ENCODE measurements at regions not wholly inside any gene's neighbourhood (a gene's known extent, or its start where the extent isn't known, plus 50 kb on each side); places are given as distances from the start of the nearest gene placed in this dataset.

GRCh38 chr22:35197071-35197470 is 60.2 kb upstream of the HMGXB4 start:
- H3K9me3 ChIP-seq = no peaks in the 10 kb centered on the region
- no peak for ATAC-seq
- 76 to 80% methylated on average over 4 of the region's 4 CpGs for WGBS, 2 donors
- TF ChIP-seq CTCF (IDR thresholded peaks at IDR 0.05) = no peak
- H3K27ac ChIP-seq = no peak overlapping the region
- peaks cover 0 to 29% (median 18%) of the 10 kb centered on the region in 7 donors for H3K27me3 ChIP-seq
- no peak overlapping the region for H3K4me3 ChIP-seq
- DNase-seq = no peak
- intact Hi-C loops (cut with DNase I) = no loop called here
- H3K36me3 ChIP-seq = no peaks in the 10 kb centered on the region
- H3K4me1 ChIP-seq = no peaks in the 10 kb centered on the region

DNA sequence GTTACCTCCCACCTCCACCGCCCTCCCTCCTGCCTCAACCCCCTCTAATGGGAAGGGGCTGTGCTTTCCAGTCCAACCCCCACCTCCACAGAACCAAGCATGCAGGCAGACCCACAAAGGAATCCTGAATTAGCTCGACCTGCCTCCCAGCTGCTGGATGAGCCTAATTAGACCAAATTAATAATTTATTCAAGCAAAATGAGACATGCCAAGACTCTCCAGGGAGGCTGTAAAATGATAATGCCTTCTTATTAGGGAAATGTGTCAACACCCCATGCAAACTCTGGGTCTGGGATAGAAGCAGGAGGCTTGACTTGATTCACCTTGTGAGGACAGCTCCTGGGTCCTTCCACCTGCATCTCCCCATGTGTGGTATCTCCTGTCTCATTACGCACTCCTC is 59.4 kb upstream of the HMGXB4 start:
- Histone ChIP-seq H3K4me1 (no peaks in the 10 kb centered on the region), H3K27ac (no peak overlapping the region), H3K27me3 (peaks cover 0 to 29% (median 18%) of the 10 kb centered on the region in 7 donors), H3K4me3 (no peak overlapping the region), H3K36me3 (no peaks in the 10 kb centered on the region), H3K9me3 (no peaks in the 10 kb centered on the region)
- ATAC-seq (no peak), DNase-seq (no peak)
- intact Hi-C loops (cut with DNase I) = loop anchor here in 1 of 10 donors (2.0 kb wide), 1 partner anchor 21 kb away; no protein-coding TSS in a partner anchor
- 48 to 53% methylated on average over 3 of the region's 3 CpGs for WGBS, 2 donors
- no peak for TF ChIP-seq CTCF (IDR thresholded peaks at IDR 0.05)

DNA sequence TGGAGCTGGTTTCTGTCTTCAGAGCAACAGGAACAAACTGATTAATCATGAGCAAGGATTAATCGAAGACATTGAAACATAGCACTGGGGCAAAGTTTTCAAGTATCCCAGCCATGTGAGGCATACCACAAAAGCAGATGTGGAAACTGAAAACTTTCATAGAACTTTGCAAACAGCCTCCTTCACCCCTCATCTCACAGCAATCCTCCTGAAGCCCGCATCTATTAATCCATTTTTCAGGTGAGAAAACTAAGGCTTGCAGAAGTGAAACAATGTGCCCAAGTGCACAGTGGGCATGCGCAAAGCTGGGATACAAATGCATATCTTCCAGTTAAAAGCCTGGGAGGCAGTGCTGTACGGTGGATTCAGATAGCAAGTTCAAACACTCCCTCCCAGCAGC is 58.6 kb upstream of the HMGXB4 start:
- 70 to 75% methylated on average over 4 of the region's 4 CpGs for WGBS, 2 donors

GRCh38 chr22:35202376-35202775 is 54.9 kb upstream of the HMGXB4 start:
- DNase-seq = no peak
- no peak overlapping the region for H3K27ac ChIP-seq
- TF ChIP-seq CTCF (IDR thresholded peaks at IDR 0.05) = no peak

More for the DNA sequence above, 58.6 kb upstream of the HMGXB4 start:
- no peak for TF ChIP-seq CTCF (IDR thresholded peaks at IDR 0.05)
- H3K36me3 ChIP-seq = no peaks in the 10 kb centered on the region
- intact Hi-C loops (cut with DNase I) = loop anchor here in 1 of 10 donors (2.0 kb wide), 1 partner anchor 20 kb away; no protein-coding TSS in a partner anchor
- DNase-seq (no peak), ATAC-seq (no peak)
- H3K4me1 ChIP-seq = no peaks in the 10 kb centered on the region
- no peak overlapping the region for H3K4me3 ChIP-seq
- no peak overlapping the region for H3K27ac ChIP-seq
- no peaks in the 10 kb centered on the region for H3K9me3 ChIP-seq
- H3K27me3 ChIP-seq = peaks cover 0 to 29% (median 18%) of the 10 kb centered on the region in 7 donors

More at GRCh38 chr22:35202376-35202775, 54.9 kb upstream of the HMGXB4 start:
- no peak for ATAC-seq
- H3K9me3 ChIP-seq = no peaks in the 10 kb centered on the region
- H3K4me1 ChIP-seq = peaks cover 0 to 7% (median 0%) of the 10 kb centered on the region in 9 donors
- no peaks in the 10 kb centered on the region for H3K36me3 ChIP-seq
- H3K4me3 ChIP-seq = no peak overlapping the region
- peaks cover 0 to 27% (median 8%) of the 10 kb centered on the region in 7 donors for H3K27me3 ChIP-seq
- intact Hi-C loops (cut with DNase I) = no loop called here
